Osteoblast (primary cell): ENCODE measurements at regions not wholly inside any gene's neighbourhood (a gene's known extent, or its start where the extent isn't known, plus 50 kb on each side); places are given as distances from the start of the nearest gene placed in this dataset.
"Not testable (repeated sequence)": the region's sequence is repeated elsewhere in the genome, so short reads cannot be mapped to it uniquely, and the experiment has no call there.

Experiments used
- DNase-seq: peaks from one replicate; pipeline ENCODE4 v3.0.0; 2011; ENCODE audit warnings: low spot score, mixed read lengths; ENCODE audit not compliant: insufficient read length; ENCODE audit errors: missing footprints
- H2AFZ ChIP-seq: 2 replicates; pipeline ENCODE4 v1.6.0; 2011; ENCODE audit warnings: mild to moderate bottlenecking, low read length
- H3K27ac ChIP-seq: 2 replicates; pipeline ENCODE4 v1.5.1; 2011; ENCODE audit warnings: mild to moderate bottlenecking, low read depth, low read length, moderate library complexity
- H3K27me3 ChIP-seq: 2 replicates; pipeline ENCODE4 v1.6.0; 2012; ENCODE audit warnings: mild to moderate bottlenecking, control low read depth, inconsistent platforms, low read length, moderate library complexity; ENCODE audit not compliant: insufficient read depth
- H3K36me3 ChIP-seq: 2 replicates; pipeline ENCODE4 v1.5.1; 2011; ENCODE audit warnings: mild to moderate bottlenecking, low read length, control low read depth, moderate library complexity; ENCODE audit not compliant: insufficient read depth
- H3K4me1 ChIP-seq: 2 replicates; pipeline ENCODE4 v1.5.1; 2011; ENCODE audit warnings: mild to moderate bottlenecking, low read length, control low read depth, moderate library complexity; ENCODE audit not compliant: insufficient read depth
- H3K4me2 ChIP-seq: 2 replicates; pipeline ENCODE4 v1.6.0; 2011; ENCODE audit warnings: mild to moderate bottlenecking, low read length; ENCODE audit not compliant: insufficient read depth
- H3K4me3 ChIP-seq: fragments of 200-600 bp; sonication (generic); 3 replicates; pipeline ENCODE4 v1.5.1; 2012; ENCODE audit warnings: mild to moderate bottlenecking, low read length, inconsistent platforms; ENCODE audit not compliant: insufficient read depth
- H3K79me2 ChIP-seq: 2 replicates; pipeline ENCODE4 v1.6.0; 2012; ENCODE audit warnings: mild to moderate bottlenecking, low read length, control low read depth, inconsistent platforms; ENCODE audit not compliant: insufficient read depth
- H3K9me3 ChIP-seq: 2 replicates; pipeline ENCODE4 v1.5.1; 2011; ENCODE audit warnings: low read depth, low read length, control low read depth
- H4K20me1 ChIP-seq: 2 replicates; pipeline ENCODE4 v1.6.0; 2012; ENCODE audit warnings: mild to moderate bottlenecking, low read length, control low read depth; ENCODE audit not compliant: insufficient read depth
- CTCF ChIP-seq: IDR thresholded peaks from 2 replicates; pipeline ENCODE4 v1.5.1; 2011; ENCODE audit warnings: mild to moderate bottlenecking, low read depth, low read length, moderate library complexity; ENCODE audit errors: extremely low read depth

GRCh38 chr6:3672339-3672738 is 79.2 kb downstream of the PXDC1 start:
- not testable (repeated sequence) for H3K4me1 ChIP-seq, H3K4me3 ChIP-seq, H2AFZ ChIP-seq, H3K27me3 ChIP-seq, DNase-seq, H3K36me3 ChIP-seq, H3K4me2 ChIP-seq, H3K27ac ChIP-seq, H3K9me3 ChIP-seq, H4K20me1 ChIP-seq, H3K79me2 ChIP-seq

GRCh38 chr6:3671382-3671781 is 80.1 kb downstream of the PXDC1 start:
- H3K4me2 ChIP-seq: no peak overlapping the region
- no peaks in the 10 kb centered on the region for H3K79me2 ChIP-seq
- H2AFZ ChIP-seq: no peak overlapping the region
- no peak overlapping the region for H3K4me3 ChIP-seq
- H3K36me3 ChIP-seq: no peaks in the 10 kb centered on the region
- TF ChIP-seq CTCF: no peak
- H3K4me1 ChIP-seq: no peaks in the 10 kb centered on the region
- no peak for DNase-seq
- no peak overlapping the region for H3K27ac ChIP-seq
- no peaks in the 10 kb centered on the region for H4K20me1 ChIP-seq
- H3K9me3 ChIP-seq: no peaks in the 10 kb centered on the region
- H3K27me3 ChIP-seq: no peaks in the 10 kb centered on the region

GRCh38 chr6:3670356-3670755 is 81.2 kb downstream of the PXDC1 start:
- no peak overlapping the region for H3K4me3 ChIP-seq
- H4K20me1 ChIP-seq: no peaks in the 10 kb centered on the region
- TF ChIP-seq CTCF: no peak
- H3K27me3 ChIP-seq: no peaks in the 10 kb centered on the region
- H3K4me2 ChIP-seq: no peak overlapping the region
- H3K27ac ChIP-seq: no peak overlapping the region
- no peak for DNase-seq
- H3K36me3 ChIP-seq: no peaks in the 10 kb centered on the region
- no peaks in the 10 kb centered on the region for H3K4me1 ChIP-seq
- H2AFZ ChIP-seq: no peak overlapping the region
- no peaks in the 10 kb centered on the region for H3K79me2 ChIP-seq
- no peaks in the 10 kb centered on the region for H3K9me3 ChIP-seq

GRCh38 chr6:3669916-3670315 is 81.6 kb downstream of the PXDC1 start:
- Histone ChIP-seq H2AFZ (no peak overlapping the region), H3K4me1 (no peaks in the 10 kb centered on the region), H3K9me3 (no peaks in the 10 kb centered on the region), H3K4me3 (no peak overlapping the region), H3K27ac (no peak overlapping the region), H4K20me1 (no peaks in the 10 kb centered on the region), H3K27me3 (no peaks in the 10 kb centered on the region), H3K36me3 (no peaks in the 10 kb centered on the region), H3K4me2 (no peak overlapping the region), H3K79me2 (no peaks in the 10 kb centered on the region)
- no peak for TF ChIP-seq CTCF
- no peak for DNase-seq

GRCh38 chr6:3665608-3666007 is 85.9 kb downstream of the PXDC1 start:
- TF ChIP-seq CTCF: no peak

More at GRCh38 chr6:3665608-3666007, 85.9 kb downstream of the PXDC1 start:
- Histone ChIP-seq H4K20me1 (no peaks in the 10 kb centered on the region), H3K9me3 (no peaks in the 10 kb centered on the region), H3K4me2 (no peak overlapping the region), H3K79me2 (no peaks in the 10 kb centered on the region), H3K4me1 (no peaks in the 10 kb centered on the region), H2AFZ (no peak overlapping the region), H3K36me3 (no peaks in the 10 kb centered on the region), H3K4me3 (no peak overlapping the region), H3K27ac (no peak overlapping the region), H3K27me3 (peaks cover 3% of the 10 kb centered on the region)
- DNase-seq: no peak
